OCI-M1 (cell line): ENCODE measurements at regions not wholly inside any gene's neighbourhood (a gene's known extent, or its start where the extent isn't known, plus 50 kb on each side); places are given as distances from the start of the nearest gene placed in this dataset.

Experiments used
- DNase-seq: peaks from one replicate; lab custom pipeline; 2025; lab: John Stamatoyannopoulos, UW

- DNase-seq: no peak
These were observed 319.1 kb downstream of the GPATCH2 start for GRCh38 chr1:217311766-217312165.

GRCh38 chr1:217311269-217311668, 319.6 kb downstream of the GPATCH2 start:
- no peak for DNase-seq

GRCh38 chr1:217281332-217281731, 349.6 kb downstream of the GPATCH2 start:
- DNase-seq: no peak

GRCh38 chr1:217275655-217276398, 355.1 kb downstream of the GPATCH2 start:
- DNase-seq: no peak

GRCh38 chr1:217274927-217275654, 355.8 kb downstream of the GPATCH2 start:
- no peak for DNase-seq

- no peak for DNase-seq
These were observed 356.5 kb downstream of the GPATCH2 start for GRCh38 chr1:217274416-217274815.

GRCh38 chr1:217273866-217274265, 357.0 kb downstream of the GPATCH2 start:
- DNase-seq: no peak

GRCh38 chr1:217272385-217272784, 358.5 kb downstream of the GPATCH2 start:
- DNase-seq: no peak

GRCh38 chr1:217270101-217270500, 360.8 kb downstream of the GPATCH2 start:
- no peak for DNase-seq

GRCh38 chr1:217268058-217268457, 362.8 kb downstream of the GPATCH2 start:
- no peak for DNase-seq

- DNase-seq: no peak
These were observed 369.3 kb downstream of the GPATCH2 start for GRCh38 chr1:217261636-217262035.

- no peak for DNase-seq
These were observed 370.2 kb downstream of the GPATCH2 start for GRCh38 chr1:217260676-217261075.

- DNase-seq: no peak
These were observed 376.9 kb downstream of the GPATCH2 start for GRCh38 chr1:217253985-217254384.

GRCh38 chr1:217253351-217253750, 377.5 kb downstream of the GPATCH2 start:
- DNase-seq: no peak

GRCh38 chr1:217251121-217251520, 379.8 kb downstream of the GPATCH2 start:
- DNase-seq: no peak

- no peak for DNase-seq
These were observed 381.0 kb downstream of the GPATCH2 start for GRCh38 chr1:217249857-217250256.

GRCh38 chr1:217244971-217245370, 385.9 kb downstream of the GPATCH2 start:
- DNase-seq: no peak

GRCh38 chr1:217240656-217241055, 390.2 kb downstream of the GPATCH2 start:
- no peak for DNase-seq

GRCh38 chr1:217238945-217239344, 391.9 kb downstream of the GPATCH2 start:
- no peak for DNase-seq

GRCh38 chr1:217230412-217230811, 400.5 kb downstream of the GPATCH2 start:
- no peak for DNase-seq

- DNase-seq: no peak
These were observed 402.2 kb downstream of the GPATCH2 start for GRCh38 chr1:217228689-217229088.

GRCh38 chr1:217224201-217224600, 406.7 kb downstream of the GPATCH2 start:
- DNase-seq: no peak

GRCh38 chr1:217214551-217214950, 416.3 kb downstream of the GPATCH2 start:
- no peak for DNase-seq

- no peak for DNase-seq
These were observed 419.4 kb downstream of the GPATCH2 start for GRCh38 chr1:217211486-217211885.
